Hepatic stellate cell (primary cell): ENCODE measurements at regions not wholly inside any gene's neighbourhood (a gene's known extent, or its start where the extent isn't known, plus 50 kb on each side); places are given as distances from the start of the nearest gene placed in this dataset.
"Not testable (repeated sequence)": the region's sequence is repeated elsewhere in the genome, so short reads cannot be mapped to it uniquely, and the experiment has no call there.

Experiments
- DNase-seq: peaks from one replicate; pipeline ENCODE4 v3.0.0; 2011; ENCODE audit warnings: low spot score

- no peak for DNase-seq
Measured at GRCh38 chr10:109650228-109650627, 273.1 kb downstream of the XPNPEP1 start.

GRCh38 chr10:109647627-109648026, 275.7 kb downstream of the XPNPEP1 start:
- DNase-seq = no peak

- no peak for DNase-seq
Measured at GRCh38 chr10:109633846-109634245, 289.5 kb downstream of the XPNPEP1 start.

GRCh38 chr10:109633017-109633416, 290.3 kb downstream of the XPNPEP1 start:
- not testable (repeated sequence) for DNase-seq

- DNase-seq = no peak
Measured at GRCh38 chr10:109624939-109625338, 298.4 kb downstream of the XPNPEP1 start.

- no peak for DNase-seq
Measured at GRCh38 chr10:109622566-109622965, 300.7 kb downstream of the XPNPEP1 start.

- DNase-seq = no peak
Measured at GRCh38 chr10:109620396-109620795, 302.9 kb downstream of the XPNPEP1 start.

- DNase-seq = no peak
Measured at GRCh38 chr10:109619914-109620313, 303.4 kb downstream of the XPNPEP1 start.

- DNase-seq = no peak
Measured at GRCh38 chr10:109618748-109619147, 304.6 kb downstream of the XPNPEP1 start.

- DNase-seq = no peak
Measured at GRCh38 chr10:109618301-109618700, 305.0 kb downstream of the XPNPEP1 start.

- DNase-seq = no peak
Measured at GRCh38 chr10:109616359-109616980, 306.8 kb downstream of the XPNPEP1 start.

- DNase-seq = not testable (repeated sequence)
Measured at GRCh38 chr10:109595356-109595755, 328.0 kb downstream of the XPNPEP1 start.

- DNase-seq = peak; percentile 5
Measured at GRCh38 chr10:109593682-109594081, 329.6 kb downstream of the XPNPEP1 start.

GRCh38 chr10:109592391-109592790, 330.9 kb downstream of the XPNPEP1 start:
- no peak for DNase-seq

GRCh38 chr10:109591601-109592000, 331.7 kb downstream of the XPNPEP1 start:
- no peak for DNase-seq

- DNase-seq = no peak
Measured at GRCh38 chr10:109588259-109588658, 335.1 kb downstream of the XPNPEP1 start.

GRCh38 chr10:109587366-109587765, 335.9 kb downstream of the XPNPEP1 start:
- no peak for DNase-seq

- DNase-seq = no peak
Measured at GRCh38 chr10:109556399-109556798, 366.9 kb downstream of the XPNPEP1 start.

GRCh38 chr10:109542050-109542603, 381.2 kb downstream of the XPNPEP1 start:
- DNase-seq = not testable (repeated sequence)

GRCh38 chr10:109534193-109534592, 389.1 kb downstream of the XPNPEP1 start:
- DNase-seq = no peak

- no peak for DNase-seq
Measured at GRCh38 chr10:109529258-109529657, 394.1 kb downstream of the XPNPEP1 start.

GRCh38 chr10:109517748-109518147, 405.6 kb downstream of the XPNPEP1 start:
- DNase-seq = no peak

- no peak for DNase-seq
Measured at GRCh38 chr10:109504401-109504800, 418.9 kb downstream of the XPNPEP1 start.

- no peak for DNase-seq
Measured at GRCh38 chr10:109487691-109488090, 435.6 kb downstream of the XPNPEP1 start.
